ENCODE measurements at regions not wholly inside any gene's neighbourhood (a gene's known extent, or its start where the extent isn't known, plus 50 kb on each side); places are given as distances from the start of the nearest gene placed in this dataset.

GRCh38 chr5:10860196-10860543 is 99.1 kb upstream of the DAP start:
- H3K36me3 ChIP-seq = no peaks in the 10 kb centered on the region
- H3K4me3 ChIP-seq = no peak overlapping the region
- H3K27me3 ChIP-seq = peaks cover 0 to 11% of the 10 kb centered on the region in 2 donors
- intact Hi-C loops (cut with DNase I; ENCODE audit: low total_unique reads) = no loop called here
- no peak overlapping the region for H3K27ac ChIP-seq
- DNase-seq = no peak
- peaks cover 0 to 4% (median 0%) of the 10 kb centered on the region in 4 donors for H3K4me1 ChIP-seq
- no peak for TF ChIP-seq CTCF (IDR thresholded peaks at IDR 0.05)
- no peaks in the 10 kb centered on the region for H3K9me3 ChIP-seq

- intact Hi-C loops (cut with DNase I; ENCODE audit: low total_unique reads) = no loop called here
- no peak overlapping the region for H3K4me3 ChIP-seq
Observed at GRCh38 chr5:10859393-10860195, 98.6 kb upstream of the DAP start.

GRCh38 chr5:10858945-10859344 is 97.9 kb upstream of the DAP start:
- Histone ChIP-seq H3K4me3 (no peak overlapping the region), H3K27ac (no peak overlapping the region), H3K9me3 (no peaks in the 10 kb centered on the region), H3K36me3 (no peaks in the 10 kb centered on the region), H3K27me3 (peaks cover 0 to 11% of the 10 kb centered on the region in 2 donors), H3K4me1 (peaks cover 0 to 4% (median 0%) of the 10 kb centered on the region in 4 donors)
- intact Hi-C loops (cut with DNase I; ENCODE audit: low total_unique reads) = no loop called here
- TF ChIP-seq CTCF (IDR thresholded peaks at IDR 0.05) = no peak
- no peak for DNase-seq

More at GRCh38 chr5:10859393-10860195, 98.6 kb upstream of the DAP start:
- H3K27me3 ChIP-seq = peaks cover 0 to 11% of the 10 kb centered on the region in 2 donors
- H3K36me3 ChIP-seq = no peaks in the 10 kb centered on the region
- DNase-seq = no peak
- H3K4me1 ChIP-seq = peaks cover 0 to 4% (median 0%) of the 10 kb centered on the region in 4 donors
- no peak for TF ChIP-seq CTCF (IDR thresholded peaks at IDR 0.05)
- no peak overlapping the region for H3K27ac ChIP-seq
- no peaks in the 10 kb centered on the region for H3K9me3 ChIP-seq

- no peak overlapping the region for H3K4me3 ChIP-seq
- no peak for DNase-seq
- intact Hi-C loops (cut with DNase I; ENCODE audit: low total_unique reads) = no loop called here
- no peaks in the 10 kb centered on the region for H3K36me3 ChIP-seq
- H3K27me3 ChIP-seq = peaks cover 0 to 11% of the 10 kb centered on the region in 2 donors
- H3K9me3 ChIP-seq = no peaks in the 10 kb centered on the region
- no peak for TF ChIP-seq CTCF (IDR thresholded peaks at IDR 0.05)
- peaks cover 0 to 4% (median 0%) of the 10 kb centered on the region in 4 donors for H3K4me1 ChIP-seq
- H3K27ac ChIP-seq = no peak overlapping the region
Observed at GRCh38 chr5:10858307-10858706, 97.3 kb upstream of the DAP start.

GRCh38 chr5:10857338-10857733 is 96.3 kb upstream of the DAP start:
- no peak for TF ChIP-seq CTCF (IDR thresholded peaks at IDR 0.05)
- intact Hi-C loops (cut with DNase I; ENCODE audit: low total_unique reads) = no loop called here
- Histone ChIP-seq H3K9me3 (no peaks in the 10 kb centered on the region), H3K4me3 (no peak overlapping the region), H3K36me3 (no peaks in the 10 kb centered on the region), H3K27me3 (peaks cover 0 to 11% of the 10 kb centered on the region in 2 donors), H3K27ac (no peak overlapping the region), H3K4me1 (peaks cover 0 to 4% (median 0%) of the 10 kb centered on the region in 4 donors)
- no peak for DNase-seq

Data from tibial artery (tissue), 4 donors.